ENCODE measurements at regions not wholly inside any gene's neighbourhood (a gene's known extent, or its start where the extent isn't known, plus 50 kb on each side); places are given as distances from the start of the nearest gene placed in this dataset.

DNA sequence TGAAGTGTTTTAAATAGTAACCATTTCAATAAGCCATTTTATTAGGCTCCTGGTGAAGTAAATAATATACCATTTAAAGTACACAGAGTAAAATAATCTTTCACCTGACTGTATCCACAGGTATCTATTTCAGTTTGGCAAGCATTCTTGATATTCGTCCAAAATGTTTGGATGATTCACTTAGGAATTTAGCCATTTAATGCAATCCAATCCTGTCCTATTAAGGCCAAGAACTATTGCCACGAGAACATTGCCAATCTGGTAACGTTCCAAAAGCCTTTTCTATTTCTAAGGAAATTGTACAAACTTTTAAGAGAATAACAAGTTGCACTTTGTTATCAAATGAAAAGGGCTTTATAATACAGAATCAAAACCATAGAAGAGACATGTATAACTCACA, 209.8 kb upstream of the THRB start:
- no peak for TF ChIP-seq GATA2 (IDR thresholded peaks at IDR 0.05; ENCODE audit: low read depth, low read length)
- TF ChIP-seq GATA3 (IDR thresholded peaks at IDR 0.05; ENCODE audit: low read depth, low read length) = no peak
